IMR-90 (cell line): ENCODE measurements at regions not wholly inside any gene's neighbourhood (a gene's known extent, or its start where the extent isn't known, plus 50 kb on each side); places are given as distances from the start of the nearest gene placed in this dataset.

ENCODE experiments used
- ATAC-seq: fragments of 200-7000 bp; cut with Tn5 transposase; 2 replicates; pipeline ENCODE4 v1.9.1; 2020; ENCODE audit warnings: low read depth, mild to moderate bottlenecking, moderate library complexity
- BruUV-seq: library from RNA; stranded (reverse); fragments of 400-500 nt; replicated peaks from 2 replicates; lab custom pipeline; 2021; lab: Mats Ljungman, UMichigan
- CTCF ChIA-PET: fragments of 300-600 bp; formaldehyde crosslinking; extraction: SDS; loops from one replicate; lab custom pipeline; 2021; ENCODE audit warnings: antibody characterized with exemption; lab: Yijun Ruan, JAX
- POLR2A ChIA-PET: fragments of 300-600 bp; sonication (Branson Sonifier 250); formaldehyde crosslinking; loops from one replicate; lab custom pipeline; 2022; ENCODE audit warnings: antibody characterized with exemption; ENCODE audit not compliant: unreplicated experiment; lab: Charles Lee
- DNase-seq: peaks from one replicate; pipeline ENCODE4 v3.0.0; 2013
- H2AFZ ChIP-seq: replicated peaks from 2 replicates; pipeline ENCODE3; 2013; ENCODE audit warnings: low read length, mild to moderate bottlenecking; ENCODE audit not compliant: poor library complexity
- H2AK5ac ChIP-seq: 2 replicates; pipeline ENCODE4 v1.6.1; 2013; ENCODE audit warnings: low read depth, low read length, inconsistent platforms
- H2AK9ac ChIP-seq: replicated peaks from 2 replicates; pipeline ENCODE3; 2013; ENCODE audit warnings: mild to moderate bottlenecking, low read depth, low read length, moderate library complexity; ENCODE audit not compliant: poor library complexity
- H2BK120ac ChIP-seq: 2 replicates; pipeline ENCODE4 v1.6.1; 2013; ENCODE audit warnings: low read depth, low read length, inconsistent platforms
- H2BK15ac ChIP-seq: 3 replicates; pipeline ENCODE4 v1.6.1; 2013; ENCODE audit warnings: low read depth, low read length, inconsistent platforms
- H2BK20ac ChIP-seq: 2 replicates; pipeline ENCODE4 v1.6.1; 2013; ENCODE audit warnings: low read depth, mild to moderate bottlenecking, inconsistent platforms, low read length, moderate library complexity
- H2BK5ac ChIP-seq: 2 replicates; pipeline ENCODE4 v1.6.1; 2013; ENCODE audit warnings: mild to moderate bottlenecking, low read depth, low read length, inconsistent platforms; ENCODE audit not compliant: poor library complexity, severe bottlenecking
- H3K14ac ChIP-seq: replicated peaks from 2 replicates; pipeline ENCODE4 v1.6.1; 2013; ENCODE audit warnings: low read depth, low read length, inconsistent platforms
- H3K18ac ChIP-seq: 2 replicates; pipeline ENCODE4 v1.6.1; 2013; ENCODE audit warnings: low read depth, low read length, control low read depth
- H3K23ac ChIP-seq: 2 replicates; pipeline ENCODE4 v1.6.1; 2013; ENCODE audit warnings: low read depth, low read length, inconsistent platforms
- H3K27ac ChIP-seq: 2 replicates; pipeline ENCODE4 v1.5.1; 2013; ENCODE audit warnings: mild to moderate bottlenecking, control low read depth, low read length; ENCODE audit not compliant: insufficient read depth
- H3K27me3 ChIP-seq: 2 replicates; pipeline ENCODE4 v1.6.1; 2013; ENCODE audit warnings: low read length; ENCODE audit not compliant: control insufficient read depth, insufficient read depth
- H3K36me3 ChIP-seq: 2 replicates; pipeline ENCODE4 v1.6.1; 2013; ENCODE audit warnings: low read length, mixed read lengths; ENCODE audit not compliant: control insufficient read depth, insufficient read depth
- H3K4ac ChIP-seq: 2 replicates; pipeline ENCODE4 v1.6.1; 2013; ENCODE audit warnings: low read depth, low read length, inconsistent platforms
- H3K4me1 ChIP-seq: 2 replicates; pipeline ENCODE4 v1.6.1; 2013; ENCODE audit warnings: low read length, mixed read lengths; ENCODE audit not compliant: control insufficient read depth, insufficient read depth
- H3K4me2 ChIP-seq: 2 replicates; pipeline ENCODE4 v1.6.1; 2013; ENCODE audit warnings: low read depth, mild to moderate bottlenecking, control low read depth, low read length, moderate library complexity
- H3K4me3 ChIP-seq: 2 replicates; pipeline ENCODE4 v1.5.1; 2013; ENCODE audit warnings: low read depth, mild to moderate bottlenecking, control low read depth, low read length, moderate library complexity; ENCODE audit not compliant: insufficient read depth
- H3K56ac ChIP-seq: 2 replicates; pipeline ENCODE4 v1.6.1; 2013; ENCODE audit warnings: low read length, inconsistent platforms; ENCODE audit not compliant: insufficient read depth; ENCODE audit errors: extremely low read depth
- H3K79me1 ChIP-seq, 2 experiments: 2 replicates each; pipeline ENCODE4 v1.6.1; 2013; ENCODE audit warnings: low read length in 2 of 2, inconsistent platforms in 1 of 2, low read depth in 1 of 2
- H3K9ac ChIP-seq: 2 replicates; pipeline ENCODE4 v1.6.1; 2013; ENCODE audit warnings: low read depth, low read length, control low read depth
- H3K9me1 ChIP-seq: 2 replicates; pipeline ENCODE4 v1.6.1; 2013; ENCODE audit warnings: low read length, inconsistent platforms; ENCODE audit not compliant: insufficient read depth
- H3K9me3 ChIP-seq: 2 replicates; pipeline ENCODE4 v1.6.1; 2013; ENCODE audit warnings: low read length; ENCODE audit not compliant: control insufficient read depth, insufficient read depth
- H4K20me1 ChIP-seq: 2 replicates; pipeline ENCODE4 v1.6.1; 2013; ENCODE audit warnings: low read length, inconsistent platforms; ENCODE audit not compliant: insufficient read depth
- H4K5ac ChIP-seq: 2 replicates; pipeline ENCODE4 v1.6.1; 2013; ENCODE audit warnings: mild to moderate bottlenecking, low read depth, low read length, control low read depth
- H4K8ac ChIP-seq, 2 experiments: 2 replicates each; pipeline ENCODE4 v1.6.1; 2013; ENCODE audit warnings: low read depth in 2 of 2, low read length in 2 of 2, control low read depth in 1 of 2, inconsistent platforms in 1 of 2
- H4K91ac ChIP-seq: 2 replicates; pipeline ENCODE4 v1.6.1; 2013; ENCODE audit warnings: low read depth, low read length, inconsistent platforms; ENCODE audit not compliant: insufficient read depth
- BHLHE40 ChIP-seq: fragments of 150-350 bp; IDR thresholded peaks from 2 replicates; pipeline ENCODE4 v1.6.1; 2016; ENCODE audit warnings: mild to moderate bottlenecking, low read depth, low read length
- CEBPB ChIP-seq: IDR thresholded peaks from 2 replicates; pipeline ENCODE4 v1.6.1; 2012; ENCODE audit warnings: low read depth, low read length, improper control_type of control experiment
- CHD1 ChIP-seq: IDR thresholded peaks from 2 replicates; pipeline ENCODE4 v1.6.1; 2012; ENCODE audit warnings: low read depth, low read length, improper control_type of control experiment
- ELK1 ChIP-seq: fragments of 150-350 bp; IDR thresholded peaks from 2 replicates; pipeline ENCODE4 v1.6.1; 2016; ENCODE audit warnings: low read depth, mild to moderate bottlenecking, low read length, moderate library complexity, borderline replicate concordance
- FOS ChIP-seq: fragments of 150-350 bp; IDR thresholded peaks from 2 replicates; pipeline ENCODE4 v1.6.1; 2016; ENCODE audit warnings: low read depth, low read length
- MAFK ChIP-seq: IDR thresholded peaks from 2 replicates; pipeline ENCODE4 v1.6.1; 2012; ENCODE audit warnings: low read depth, low read length, improper control_type of control experiment
- MAZ ChIP-seq: IDR thresholded peaks from 2 replicates; pipeline ENCODE4 v1.6.1; 2012; ENCODE audit warnings: low read depth, mild to moderate bottlenecking, low read length, improper control_type of control experiment, moderate library complexity, borderline replicate concordance
- MXI1 ChIP-seq: IDR thresholded peaks from 2 replicates; pipeline ENCODE4 v1.6.1; 2012; ENCODE audit warnings: low read depth, mild to moderate bottlenecking, low read length, moderate library complexity, borderline replicate concordance
- NFE2L2 ChIP-seq: fragments of 150-350 bp; IDR thresholded peaks from 2 replicates; pipeline ENCODE4 v1.6.1; 2016; ENCODE audit warnings: low read depth, mild to moderate bottlenecking, low read length
- POLR2A ChIP-seq: IDR thresholded peaks from 2 replicates; pipeline ENCODE4 v1.6.1; 2012; ENCODE audit warnings: mild to moderate bottlenecking, low read depth, low read length
- RAD21 ChIP-seq: IDR thresholded peaks from 2 replicates; pipeline ENCODE4 v1.6.1; 2012; ENCODE audit warnings: low read length, improper control_type of control experiment
- RCOR1 ChIP-seq: IDR thresholded peaks from 2 replicates; pipeline ENCODE4 v1.6.1; 2012; ENCODE audit warnings: mild to moderate bottlenecking, low read length, improper control_type of control experiment; ENCODE audit not compliant: insufficient replicate concordance
- RFX5 ChIP-seq: IDR thresholded peaks from 2 replicates; pipeline ENCODE4 v1.8.0; 2012; ENCODE audit warnings: low read depth, mild to moderate bottlenecking, low read length, moderate library complexity
- SMC3 ChIP-seq: fragments of 150-350 bp; IDR thresholded peaks from 2 replicates; pipeline ENCODE4 v1.6.1; 2016; ENCODE audit warnings: low read depth, mild to moderate bottlenecking, antibody characterized with exemption, low read length, moderate library complexity
- WGBS, 2 experiments: methylation state at CpG; one replicate each; pipeline versions ENCODE4 v1.1.5 to v1.1.7; 2013; ENCODE audit warnings: missing lambda C conversion rate in 2 of 2; ENCODE audit not compliant: insufficient read length in 1 of 2; ENCODE audit errors: extremely low coverage in 2 of 2; 5-methylcytosine and 5-hydroxymethylcytosine counted together
- dilution Hi-C: fragments of 300-500 bp; cut with HindIII; formaldehyde crosslinking; loops from one replicate; pipeline ENCODE4 v1.14.3; 2018; ENCODE audit warnings: low sequenced_read_pairs; ENCODE audit not compliant: unreplicated experiment
- in situ Hi-C: fragments of 300-500 bp; cut with MboI; formaldehyde crosslinking; loops from 3 replicates; pipeline ENCODE4 v1.14.3; 2019; ENCODE audit warnings: low sequenced_read_pairs, inconsistent platforms, mixed read lengths
- intact Hi-C: fragments of 100-400 bp; cut with micrococcal nuclease; formaldehyde crosslinking; loops from 2 replicates; pipeline ENCODE4 v1.10.0; 2022
- TF ChIP-seq, protein P1 (sequence below): fragments of 150-350 bp; IDR thresholded peaks from 2 replicates; pipeline ENCODE4 v1.6.1; 2017; ENCODE audit warnings: mild to moderate bottlenecking, antibody characterized with exemption, low read length, low read depth
- TF ChIP-seq, protein P2 (sequence below): conservative IDR thresholded peaks from 2 replicates; pipeline ENCODE4 v1.5.1; 2012; ENCODE audit warnings: mild to moderate bottlenecking, low read depth, low read length, improper control_type of control experiment

DNA sequence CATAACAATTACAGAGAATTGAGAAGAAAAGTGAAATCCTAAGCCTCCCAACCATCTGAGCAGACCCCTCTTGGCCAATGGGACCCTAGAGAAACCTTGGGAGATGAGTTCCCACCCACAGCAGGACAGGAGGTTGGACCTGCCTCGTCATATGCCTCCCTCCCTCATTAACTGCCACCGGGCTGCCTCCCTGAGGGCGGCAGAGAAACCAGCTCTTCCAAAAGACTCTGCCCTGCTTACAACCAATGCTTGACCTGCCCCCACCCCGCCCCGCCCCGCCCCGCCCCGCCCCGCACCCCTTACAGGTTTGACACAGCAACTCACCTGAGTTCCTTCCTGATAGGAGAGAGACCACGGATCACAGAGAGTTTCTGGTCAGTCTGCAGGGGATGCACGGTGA lies 86.1 kb downstream of the ADRA2C start:
- no peak overlapping the region for H2AFZ ChIP-seq
- no peak overlapping the region for H2BK15ac ChIP-seq
- no peak overlapping the region for H3K9ac ChIP-seq
- no peak overlapping the region for H3K23ac ChIP-seq
- dilution Hi-C loops: no loop called here
- TF ChIP-seq BHLHE40 (no peak), RFX5 (no peak), MXI1 (no peak), NFE2L2 (no peak), RAD21 (no peak), SMC3 (no peak), CEBPB (no peak), RCOR1 (no peak), POLR2A (no peak), MAFK (no peak), FOS (no peak), CHD1 (no peak), ELK1 (no peak), MAZ (no peak)
- TF ChIP-seq, protein P1, sequence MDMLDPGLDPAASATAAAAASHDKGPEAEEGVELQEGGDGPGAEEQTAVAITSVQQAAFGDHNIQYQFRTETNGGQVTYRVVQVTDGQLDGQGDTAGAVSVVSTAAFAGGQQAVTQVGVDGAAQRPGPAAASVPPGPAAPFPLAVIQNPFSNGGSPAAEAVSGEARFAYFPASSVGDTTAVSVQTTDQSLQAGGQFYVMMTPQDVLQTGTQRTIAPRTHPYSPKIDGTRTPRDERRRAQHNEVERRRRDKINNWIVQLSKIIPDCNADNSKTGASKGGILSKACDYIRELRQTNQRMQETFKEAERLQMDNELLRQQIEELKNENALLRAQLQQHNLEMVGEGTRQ: no peak
- TF ChIP-seq, protein P2, sequence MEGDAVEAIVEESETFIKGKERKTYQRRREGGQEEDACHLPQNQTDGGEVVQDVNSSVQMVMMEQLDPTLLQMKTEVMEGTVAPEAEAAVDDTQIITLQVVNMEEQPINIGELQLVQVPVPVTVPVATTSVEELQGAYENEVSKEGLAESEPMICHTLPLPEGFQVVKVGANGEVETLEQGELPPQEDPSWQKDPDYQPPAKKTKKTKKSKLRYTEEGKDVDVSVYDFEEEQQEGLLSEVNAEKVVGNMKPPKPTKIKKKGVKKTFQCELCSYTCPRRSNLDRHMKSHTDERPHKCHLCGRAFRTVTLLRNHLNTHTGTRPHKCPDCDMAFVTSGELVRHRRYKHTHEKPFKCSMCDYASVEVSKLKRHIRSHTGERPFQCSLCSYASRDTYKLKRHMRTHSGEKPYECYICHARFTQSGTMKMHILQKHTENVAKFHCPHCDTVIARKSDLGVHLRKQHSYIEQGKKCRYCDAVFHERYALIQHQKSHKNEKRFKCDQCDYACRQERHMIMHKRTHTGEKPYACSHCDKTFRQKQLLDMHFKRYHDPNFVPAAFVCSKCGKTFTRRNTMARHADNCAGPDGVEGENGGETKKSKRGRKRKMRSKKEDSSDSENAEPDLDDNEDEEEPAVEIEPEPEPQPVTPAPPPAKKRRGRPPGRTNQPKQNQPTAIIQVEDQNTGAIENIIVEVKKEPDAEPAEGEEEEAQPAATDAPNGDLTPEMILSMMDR: no peak
- H4K8ac ChIP-seq: no peak overlapping the region
- no TSS peak for BruUV-seq
- no peak overlapping the region for H3K56ac ChIP-seq
- no peak overlapping the region for H3K14ac ChIP-seq
- WGBS, 2 experiments: no CpG with 5 or more reads among the region's 11 CpGs
- no peak overlapping the region for H4K5ac ChIP-seq
- H3K27me3 ChIP-seq: peaks cover 34% of the 10 kb centered on the region
- H3K4me1 ChIP-seq: no peaks in the 10 kb centered on the region
- no peak for DNase-seq
- H3K4me3 ChIP-seq: no peak overlapping the region
- no peak overlapping the region for H2BK20ac ChIP-seq
- H2AK9ac ChIP-seq: no peak overlapping the region
- H2BK5ac ChIP-seq: no peak overlapping the region
- no peak overlapping the region for H2AK5ac ChIP-seq
- no peak overlapping the region for H3K18ac ChIP-seq
- intact Hi-C loops: no loop called here
- H3K79me1 ChIP-seq: no peaks in the 10 kb centered on the region
- no peaks in the 10 kb centered on the region for H3K9me1 ChIP-seq
- in situ Hi-C loops: no loop called here
- H3K27ac ChIP-seq: no peak overlapping the region
- H3K4ac ChIP-seq: no peak overlapping the region
- H3K4me2 ChIP-seq: no peak overlapping the region
- no peak overlapping the region for H4K91ac ChIP-seq
- H3K36me3 ChIP-seq: no peaks in the 10 kb centered on the region
- H4K20me1 ChIP-seq: no peaks in the 10 kb centered on the region
- no peak for ATAC-seq
- H2BK120ac ChIP-seq: no peak overlapping the region
- POLR2A ChIA-PET: no interaction called here
- H3K9me3 ChIP-seq: peaks cover 6% of the 10 kb centered on the region
- CTCF ChIA-PET: no interaction called here
